IMR-90 (cell line): ENCODE measurements at regions not wholly inside any gene's neighbourhood (a gene's known extent, or its start where the extent isn't known, plus 50 kb on each side); places are given as distances from the start of the nearest gene placed in this dataset.

Experiments used
- ATAC-seq: fragments of 200-7000 bp; cut with Tn5 transposase; 2 replicates; pipeline ENCODE4 v1.9.1; 2020; ENCODE audit warnings: low read depth, mild to moderate bottlenecking, moderate library complexity
- BruUV-seq: library from RNA; stranded (reverse); fragments of 400-500 nt; replicated peaks from 2 replicates; lab custom pipeline; 2021; lab: Mats Ljungman, UMichigan
- CTCF ChIA-PET: fragments of 300-600 bp; formaldehyde crosslinking; extraction: SDS; loops from one replicate; lab custom pipeline; 2021; ENCODE audit warnings: antibody characterized with exemption; lab: Yijun Ruan, JAX
- POLR2A ChIA-PET: fragments of 300-600 bp; sonication (Branson Sonifier 250); formaldehyde crosslinking; loops from one replicate; lab custom pipeline; 2022; ENCODE audit warnings: antibody characterized with exemption; ENCODE audit not compliant: unreplicated experiment; lab: Charles Lee
- DNase-seq: peaks from one replicate; pipeline ENCODE4 v3.0.0; 2013
- H2AFZ ChIP-seq: replicated peaks from 2 replicates; pipeline ENCODE3; 2013; ENCODE audit warnings: low read length, mild to moderate bottlenecking; ENCODE audit not compliant: poor library complexity
- H2AK5ac ChIP-seq: 2 replicates; pipeline ENCODE4 v1.6.1; 2013; ENCODE audit warnings: low read depth, low read length, inconsistent platforms
- H2AK9ac ChIP-seq: replicated peaks from 2 replicates; pipeline ENCODE3; 2013; ENCODE audit warnings: mild to moderate bottlenecking, low read depth, low read length, moderate library complexity; ENCODE audit not compliant: poor library complexity
- H2BK120ac ChIP-seq: 2 replicates; pipeline ENCODE4 v1.6.1; 2013; ENCODE audit warnings: low read depth, low read length, inconsistent platforms
- H2BK15ac ChIP-seq: 3 replicates; pipeline ENCODE4 v1.6.1; 2013; ENCODE audit warnings: low read depth, low read length, inconsistent platforms
- H2BK20ac ChIP-seq: 2 replicates; pipeline ENCODE4 v1.6.1; 2013; ENCODE audit warnings: low read depth, mild to moderate bottlenecking, inconsistent platforms, low read length, moderate library complexity
- H2BK5ac ChIP-seq: 2 replicates; pipeline ENCODE4 v1.6.1; 2013; ENCODE audit warnings: mild to moderate bottlenecking, low read depth, low read length, inconsistent platforms; ENCODE audit not compliant: poor library complexity, severe bottlenecking
- H3K14ac ChIP-seq: replicated peaks from 2 replicates; pipeline ENCODE4 v1.6.1; 2013; ENCODE audit warnings: low read depth, low read length, inconsistent platforms
- H3K18ac ChIP-seq: 2 replicates; pipeline ENCODE4 v1.6.1; 2013; ENCODE audit warnings: low read depth, low read length, control low read depth
- H3K23ac ChIP-seq: 2 replicates; pipeline ENCODE4 v1.6.1; 2013; ENCODE audit warnings: low read depth, low read length, inconsistent platforms
- H3K27ac ChIP-seq: 2 replicates; pipeline ENCODE4 v1.5.1; 2013; ENCODE audit warnings: mild to moderate bottlenecking, control low read depth, low read length; ENCODE audit not compliant: insufficient read depth
- H3K27me3 ChIP-seq: 2 replicates; pipeline ENCODE4 v1.6.1; 2013; ENCODE audit warnings: low read length; ENCODE audit not compliant: control insufficient read depth, insufficient read depth
- H3K36me3 ChIP-seq: 2 replicates; pipeline ENCODE4 v1.6.1; 2013; ENCODE audit warnings: low read length, mixed read lengths; ENCODE audit not compliant: control insufficient read depth, insufficient read depth
- H3K4ac ChIP-seq: 2 replicates; pipeline ENCODE4 v1.6.1; 2013; ENCODE audit warnings: low read depth, low read length, inconsistent platforms
- H3K4me1 ChIP-seq: 2 replicates; pipeline ENCODE4 v1.6.1; 2013; ENCODE audit warnings: low read length, mixed read lengths; ENCODE audit not compliant: control insufficient read depth, insufficient read depth
- H3K4me2 ChIP-seq: 2 replicates; pipeline ENCODE4 v1.6.1; 2013; ENCODE audit warnings: low read depth, mild to moderate bottlenecking, control low read depth, low read length, moderate library complexity
- H3K4me3 ChIP-seq: 2 replicates; pipeline ENCODE4 v1.5.1; 2013; ENCODE audit warnings: low read depth, mild to moderate bottlenecking, control low read depth, low read length, moderate library complexity; ENCODE audit not compliant: insufficient read depth
- H3K56ac ChIP-seq: 2 replicates; pipeline ENCODE4 v1.6.1; 2013; ENCODE audit warnings: low read length, inconsistent platforms; ENCODE audit not compliant: insufficient read depth; ENCODE audit errors: extremely low read depth
- H3K79me1 ChIP-seq, 2 experiments: 2 replicates each; pipeline ENCODE4 v1.6.1; 2013; ENCODE audit warnings: low read length in 2 of 2, inconsistent platforms in 1 of 2, low read depth in 1 of 2
- H3K9ac ChIP-seq: 2 replicates; pipeline ENCODE4 v1.6.1; 2013; ENCODE audit warnings: low read depth, low read length, control low read depth
- H3K9me1 ChIP-seq: 2 replicates; pipeline ENCODE4 v1.6.1; 2013; ENCODE audit warnings: low read length, inconsistent platforms; ENCODE audit not compliant: insufficient read depth
- H3K9me3 ChIP-seq: 2 replicates; pipeline ENCODE4 v1.6.1; 2013; ENCODE audit warnings: low read length; ENCODE audit not compliant: control insufficient read depth, insufficient read depth
- H4K20me1 ChIP-seq: 2 replicates; pipeline ENCODE4 v1.6.1; 2013; ENCODE audit warnings: low read length, inconsistent platforms; ENCODE audit not compliant: insufficient read depth
- H4K5ac ChIP-seq: 2 replicates; pipeline ENCODE4 v1.6.1; 2013; ENCODE audit warnings: mild to moderate bottlenecking, low read depth, low read length, control low read depth
- H4K8ac ChIP-seq, 2 experiments: 2 replicates each; pipeline ENCODE4 v1.6.1; 2013; ENCODE audit warnings: low read depth in 2 of 2, low read length in 2 of 2, control low read depth in 1 of 2, inconsistent platforms in 1 of 2
- H4K91ac ChIP-seq: 2 replicates; pipeline ENCODE4 v1.6.1; 2013; ENCODE audit warnings: low read depth, low read length, inconsistent platforms; ENCODE audit not compliant: insufficient read depth
- MAFK ChIP-seq: IDR thresholded peaks from 2 replicates; pipeline ENCODE4 v1.6.1; 2012; ENCODE audit warnings: low read depth, low read length, improper control_type of control experiment
- MXI1 ChIP-seq: IDR thresholded peaks from 2 replicates; pipeline ENCODE4 v1.6.1; 2012; ENCODE audit warnings: low read depth, mild to moderate bottlenecking, low read length, moderate library complexity, borderline replicate concordance
- WGBS, 2 experiments: methylation state at CpG; one replicate each; pipeline versions ENCODE4 v1.1.5 to v1.1.7; 2013; ENCODE audit warnings: missing lambda C conversion rate in 2 of 2; ENCODE audit not compliant: insufficient read length in 1 of 2; ENCODE audit errors: extremely low coverage in 2 of 2; 5-methylcytosine and 5-hydroxymethylcytosine counted together
- dilution Hi-C: fragments of 300-500 bp; cut with HindIII; formaldehyde crosslinking; loops from one replicate; pipeline ENCODE4 v1.14.3; 2018; ENCODE audit warnings: low sequenced_read_pairs; ENCODE audit not compliant: unreplicated experiment
- in situ Hi-C: fragments of 300-500 bp; cut with MboI; formaldehyde crosslinking; loops from 3 replicates; pipeline ENCODE4 v1.14.3; 2019; ENCODE audit warnings: low sequenced_read_pairs, inconsistent platforms, mixed read lengths
- intact Hi-C: fragments of 100-400 bp; cut with micrococcal nuclease; formaldehyde crosslinking; loops from 2 replicates; pipeline ENCODE4 v1.10.0; 2022

GRCh38 chr18:77550625-77551024 is 301.0 kb downstream of the GALR1 start:
- BruUV-seq, result no TSS peak
- Histone ChIP-seq H3K4me1 (no peaks in the 10 kb centered on the region), H2BK5ac (no peak overlapping the region), H2AK5ac (no peak overlapping the region), H4K20me1 (no peaks in the 10 kb centered on the region), H3K27me3 (no peaks in the 10 kb centered on the region), H3K4ac (no peak overlapping the region), H4K5ac (no peak overlapping the region), H3K23ac (no peak overlapping the region), H3K56ac (no peak overlapping the region), H2BK120ac (no peak overlapping the region), H3K79me1 (no peaks in the 10 kb centered on the region), H2BK15ac (no peak overlapping the region), H3K14ac (no peak overlapping the region), H3K9ac (no peak overlapping the region), H3K18ac (no peak overlapping the region), H3K4me3 (no peak overlapping the region), H2AFZ (no peak overlapping the region), H3K27ac (no peak overlapping the region), H3K9me1 (no peaks in the 10 kb centered on the region), H4K8ac (no peak overlapping the region), H3K4me2 (no peak overlapping the region), H2BK20ac (no peak overlapping the region), H3K9me3 (peaks cover 24% of the 10 kb centered on the region), H4K91ac (no peak overlapping the region), H3K36me3 (no peaks in the 10 kb centered on the region), H2AK9ac (no peak overlapping the region)
- CTCF ChIA-PET, result no interaction called here
- dilution Hi-C loops, result no loop called here
- DNase-seq, result no peak
- POLR2A ChIA-PET, result no interaction called here
- TF ChIP-seq MAFK (no peak), MXI1 (no peak)
- no CpG with 5 or more reads among the region's 5 CpGs for WGBS, 2 experiments
- intact Hi-C loops, result no loop called here
- no peak for ATAC-seq
- in situ Hi-C loops, result no loop called here
